GM12874 (cell line): ENCODE measurements at regions not wholly inside any gene's neighbourhood (a gene's known extent, or its start where the extent isn't known, plus 50 kb on each side); places are given as distances from the start of the nearest gene placed in this dataset.

Experiments
- CTCF ChIP-seq: IDR thresholded peaks from 2 replicates; pipeline ENCODE4 v1.5.1; 2011; ENCODE audit warnings: low read depth, mild to moderate bottlenecking, control low read depth, low read length, moderate library complexity; ENCODE audit not compliant: insufficient read depth

DNA sequence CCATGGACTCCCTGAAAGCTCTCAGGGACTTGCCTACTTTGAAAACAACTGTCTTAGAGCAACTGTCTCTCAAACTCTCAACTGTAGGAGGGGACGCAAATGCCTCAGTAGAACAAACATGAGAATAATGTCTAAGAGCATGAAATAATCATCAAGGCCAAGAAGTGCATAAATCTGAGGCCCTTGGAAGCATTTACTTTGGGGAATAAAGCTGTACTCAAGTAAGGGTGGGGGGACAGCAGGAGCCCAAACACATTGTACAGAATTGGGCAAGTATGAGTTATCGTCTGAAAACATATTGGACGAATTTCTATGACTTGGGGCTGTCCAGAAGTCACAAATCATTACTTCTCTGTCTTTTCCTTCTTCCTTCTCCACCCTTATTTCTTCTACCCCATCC lies 96.3 kb upstream of the HMHB1 start:
- no peak for TF ChIP-seq CTCF

GRCh38 chr5:143714629-143715028 lies 97.3 kb upstream of the HMHB1 start:
- no peak for TF ChIP-seq CTCF

DNA sequence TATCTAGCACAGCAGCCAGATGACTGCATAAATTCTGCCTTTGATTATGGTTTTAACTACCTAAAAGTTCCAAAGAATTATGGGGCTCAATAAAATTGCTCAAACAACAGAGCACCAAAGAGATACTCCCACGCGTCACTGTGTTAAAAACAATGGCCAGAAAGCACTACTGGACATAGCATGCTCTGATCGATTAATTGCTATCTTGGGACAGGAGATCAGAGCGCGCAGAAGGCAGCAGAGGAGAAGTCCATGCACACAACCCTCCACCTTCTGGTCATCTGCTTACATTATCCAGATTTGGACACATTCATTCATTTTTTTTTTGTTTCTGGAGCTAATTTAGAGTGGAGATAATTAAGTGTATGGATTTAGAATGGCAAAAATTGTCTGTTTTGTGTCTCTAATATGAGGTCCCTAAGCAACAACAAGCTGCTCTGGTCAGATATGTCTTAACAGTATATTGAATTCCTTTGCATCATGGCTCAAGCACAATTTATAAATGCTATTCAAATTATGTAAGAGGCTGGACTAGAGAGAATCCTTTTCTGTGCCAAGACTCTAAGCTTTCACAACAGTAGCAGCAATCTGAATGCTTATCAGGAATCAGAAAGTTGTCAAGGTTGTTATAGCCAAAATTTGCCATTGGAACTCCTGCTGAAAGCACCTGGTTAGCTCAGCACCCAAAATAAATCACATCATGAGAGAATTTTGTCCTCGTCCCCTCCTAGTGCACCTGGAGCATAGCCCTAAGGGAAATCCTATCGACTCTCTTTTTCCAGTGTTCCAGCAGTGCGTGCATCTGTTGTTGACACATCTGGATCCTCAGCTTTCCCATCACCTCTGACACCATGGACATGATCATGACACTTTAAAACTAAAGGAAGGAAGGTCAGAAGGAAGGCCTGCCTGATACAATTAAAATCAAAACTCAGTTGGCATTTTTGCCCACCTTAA lies 98.6 kb upstream of the HMHB1 start:
- TF ChIP-seq CTCF: no peak

- no peak for TF ChIP-seq CTCF
These were observed 103.3 kb upstream of the HMHB1 start for GRCh38 chr5:143708672-143709071.

- no peak for TF ChIP-seq CTCF
These were observed 104.2 kb upstream of the HMHB1 start for GRCh38 chr5:143707806-143708205.

GRCh38 chr5:143705381-143705780 lies 106.6 kb upstream of the HMHB1 start:
- TF ChIP-seq CTCF: no peak

DNA sequence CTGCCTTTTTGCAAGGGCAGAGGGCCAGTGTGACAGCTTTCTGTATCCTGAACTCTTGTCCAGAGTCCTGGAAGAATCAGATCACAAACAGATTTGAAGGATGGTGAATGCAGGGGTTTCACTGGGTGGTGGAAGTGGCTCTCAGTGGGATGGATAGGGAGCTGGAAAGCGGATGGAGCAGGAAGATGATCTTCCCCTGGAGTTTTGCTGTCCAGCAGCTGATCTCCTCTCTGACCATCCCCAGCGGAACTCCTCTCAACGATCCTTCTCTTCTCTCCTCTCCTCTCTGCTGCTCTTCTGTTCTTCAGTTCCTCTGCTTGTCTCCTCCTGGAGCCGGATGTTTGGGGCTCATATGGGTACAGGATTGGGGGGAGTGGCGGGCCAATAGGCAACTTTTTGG lies 108.3 kb upstream of the HMHB1 start:
- no peak for TF ChIP-seq CTCF
